ENCODE measurements at regions not wholly inside any gene's neighbourhood (a gene's known extent, or its start where the extent isn't known, plus 50 kb on each side); places are given as distances from the start of the nearest gene placed in this dataset.
"Not testable (repeated sequence)": the region's sequence is repeated elsewhere in the genome, so short reads cannot be mapped to it uniquely, and the experiment has no call there.

DNA sequence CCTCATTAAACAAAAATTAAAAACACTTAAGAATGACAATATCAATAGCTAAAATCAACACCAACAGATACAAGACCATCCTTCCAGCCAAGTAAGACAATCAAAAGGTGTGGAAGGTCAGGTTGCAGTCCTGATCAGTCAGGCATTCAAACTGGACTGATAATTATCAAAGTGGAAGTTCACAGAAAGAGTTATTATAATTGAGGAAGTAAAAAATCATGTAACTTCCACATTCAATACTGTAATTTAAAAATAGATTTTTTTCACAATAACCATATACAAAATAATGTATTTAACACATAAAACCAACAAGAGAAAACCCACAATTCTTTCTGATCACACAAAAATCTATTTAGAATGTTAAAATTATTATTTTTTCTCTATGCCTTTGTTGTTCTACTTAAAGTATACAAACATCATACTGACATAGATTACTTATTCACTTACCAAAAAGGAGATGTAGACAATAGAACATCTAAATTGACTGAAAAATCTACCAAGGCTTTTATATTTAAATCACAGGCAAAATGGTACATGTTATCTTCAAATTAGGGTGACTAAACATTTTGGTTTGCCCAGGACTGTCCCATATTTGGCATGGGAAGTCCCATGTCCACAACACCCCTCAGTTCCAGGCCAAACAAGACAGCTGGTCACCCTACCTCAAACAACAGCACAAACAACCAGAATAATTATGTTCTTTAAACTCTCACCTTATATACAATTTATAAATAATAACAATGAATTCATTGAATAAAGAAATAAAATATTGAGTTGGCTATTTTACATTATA, 142.5 kb upstream of the SLC24A2 start:
- FAIRE-seq = no peak

DNA sequence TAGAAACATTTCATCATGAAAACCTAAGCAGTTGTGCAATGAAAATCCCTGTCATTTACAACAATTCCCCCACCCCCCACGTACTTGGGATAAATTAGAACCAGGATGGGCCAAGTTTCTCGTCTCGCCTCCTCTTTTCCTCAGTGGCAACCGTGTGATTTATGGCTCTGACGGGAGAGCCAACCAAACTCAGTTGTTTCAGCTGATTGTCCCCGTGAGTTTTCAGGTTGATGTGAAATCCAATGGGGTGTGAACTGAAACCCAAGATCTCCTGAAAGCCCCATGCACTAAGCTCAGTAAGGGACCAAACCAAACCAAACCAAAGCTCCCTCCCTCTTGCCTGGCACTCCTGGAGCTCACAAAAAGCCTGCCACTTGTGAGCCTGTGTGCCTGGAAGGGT, 138.7 kb upstream of the SLC24A2 start:
- FAIRE-seq = no peak

DNA sequence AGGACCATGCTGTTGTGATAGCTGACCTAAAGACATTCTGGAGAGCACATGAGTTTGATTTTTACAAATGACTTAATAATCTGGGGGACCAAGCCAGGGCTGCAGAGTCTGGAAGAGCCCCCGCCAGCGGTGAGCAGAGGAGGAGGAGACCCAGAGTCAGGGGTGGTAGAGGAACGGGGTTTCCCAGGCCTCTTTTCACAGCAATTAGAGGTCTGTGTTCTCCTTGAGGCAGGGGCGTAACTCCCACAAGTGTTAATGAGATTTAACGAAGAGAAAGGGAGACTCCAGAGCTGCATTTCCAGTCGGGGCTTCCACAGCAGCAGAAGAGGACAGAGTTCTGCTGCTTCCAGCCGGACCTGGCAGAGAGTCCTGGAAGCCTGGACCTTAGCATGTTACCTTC, 137.9 kb upstream of the SLC24A2 start:
- FAIRE-seq = no peak

DNA sequence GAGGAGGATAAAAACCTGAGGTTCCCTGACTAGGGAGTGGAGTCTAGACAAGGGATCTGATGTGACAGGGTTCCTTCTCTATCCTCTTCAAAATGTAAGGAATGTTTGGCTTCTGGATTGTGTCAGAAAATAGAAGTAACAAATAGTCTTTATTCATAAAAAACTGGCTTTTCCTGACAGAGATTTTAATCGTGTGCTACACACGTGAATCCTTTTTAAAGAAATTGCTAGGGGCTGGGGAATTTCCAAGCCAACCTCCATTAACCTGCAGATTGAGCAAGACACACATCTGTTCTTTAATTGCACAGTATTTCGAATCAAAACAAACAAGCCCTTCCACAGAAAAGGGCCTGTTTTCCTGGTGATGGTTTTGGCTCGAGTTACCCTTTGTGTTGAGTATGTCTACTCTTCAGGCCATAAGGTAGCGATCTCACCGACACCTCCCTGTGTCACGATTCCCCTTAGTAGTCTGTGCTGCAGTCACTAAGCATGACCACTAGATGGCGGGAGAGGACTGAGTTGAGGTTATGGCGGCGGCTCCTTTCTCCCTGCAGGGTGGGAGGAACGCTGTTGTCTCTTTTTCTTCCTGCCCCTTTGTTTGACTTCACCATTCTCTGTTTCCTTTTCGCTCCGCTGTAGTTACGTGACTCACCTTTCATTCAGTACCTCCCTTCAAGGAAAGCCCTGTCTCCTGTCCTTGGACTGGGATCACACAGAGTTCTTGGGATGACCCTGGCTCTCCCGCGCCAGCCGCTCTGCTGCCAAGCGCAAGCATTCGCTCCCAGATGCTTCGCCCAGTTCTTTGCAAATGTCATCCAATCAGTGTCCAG, 137.1 kb upstream of the SLC24A2 start:
- FAIRE-seq = peak; percentile 85

DNA sequence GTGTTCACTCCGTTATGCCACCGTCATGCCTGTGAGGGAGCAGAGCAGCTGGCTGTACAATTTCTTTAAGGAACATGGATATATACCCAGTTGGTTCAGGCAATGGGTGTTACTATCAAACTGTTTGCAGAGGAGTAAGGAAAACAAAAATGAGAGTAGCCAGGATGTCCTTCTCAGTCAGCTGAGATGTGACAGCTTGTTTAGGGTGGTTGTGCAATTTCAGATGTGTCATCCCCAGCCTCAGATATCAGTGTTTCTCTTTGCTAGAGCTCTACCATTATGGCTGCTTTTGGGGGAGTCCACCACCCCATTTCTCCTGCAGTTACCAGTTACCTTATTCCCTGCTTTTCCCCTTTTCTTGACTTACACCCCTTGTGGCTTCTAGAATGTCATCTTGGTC, 135.2 kb upstream of the SLC24A2 start:
- FAIRE-seq = no peak

DNA sequence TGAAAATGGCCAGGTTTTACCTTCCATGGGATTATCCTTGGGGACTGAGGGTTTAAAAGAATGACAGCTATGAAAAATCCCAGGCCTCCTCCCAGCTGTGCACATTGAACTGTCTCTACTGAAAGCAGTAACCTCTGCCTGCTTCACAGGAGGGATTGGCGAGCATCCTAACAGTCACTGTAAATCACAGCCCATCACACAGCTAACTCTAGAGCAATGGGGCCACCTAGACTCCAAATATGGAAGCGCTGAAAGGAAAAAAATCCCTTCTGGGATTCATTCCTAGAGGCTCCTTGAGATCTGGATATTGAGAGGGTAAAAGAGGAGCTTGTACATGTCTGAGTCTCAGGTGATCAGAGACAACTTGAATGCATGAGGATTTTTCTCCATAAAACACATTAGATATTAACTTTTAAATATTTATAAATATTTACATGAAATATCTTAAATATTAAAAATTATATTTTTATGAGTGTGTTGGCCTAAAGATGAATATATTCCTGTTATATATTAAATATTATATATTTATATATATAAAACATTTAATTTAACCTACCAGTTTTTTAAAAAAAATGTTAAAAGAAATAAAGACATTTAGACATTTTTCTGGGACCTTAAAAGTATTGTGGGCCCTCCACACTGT, 133.8 kb upstream of the SLC24A2 start:
- peak; percentile 92 for FAIRE-seq

DNA sequence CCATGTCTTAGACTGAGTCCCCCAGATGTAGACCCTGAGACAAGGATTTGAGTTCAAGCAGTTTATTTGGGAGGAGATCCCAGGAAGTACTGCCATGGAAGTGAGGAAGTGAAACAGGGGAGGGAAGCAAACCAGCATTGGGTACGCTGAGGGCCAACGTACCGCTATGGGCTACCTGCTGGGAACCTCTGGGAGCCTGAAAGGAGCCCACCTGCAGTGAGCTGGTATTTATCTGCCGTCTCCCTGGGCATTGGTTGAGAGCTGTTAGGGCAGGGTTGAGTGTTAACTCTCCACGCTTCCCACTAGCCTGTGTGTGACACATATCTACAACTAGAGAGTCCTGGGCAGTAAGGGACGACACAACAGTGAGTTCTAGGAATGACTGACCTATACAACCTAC, 131.6 kb upstream of the SLC24A2 start:
- FAIRE-seq = no peak

DNA sequence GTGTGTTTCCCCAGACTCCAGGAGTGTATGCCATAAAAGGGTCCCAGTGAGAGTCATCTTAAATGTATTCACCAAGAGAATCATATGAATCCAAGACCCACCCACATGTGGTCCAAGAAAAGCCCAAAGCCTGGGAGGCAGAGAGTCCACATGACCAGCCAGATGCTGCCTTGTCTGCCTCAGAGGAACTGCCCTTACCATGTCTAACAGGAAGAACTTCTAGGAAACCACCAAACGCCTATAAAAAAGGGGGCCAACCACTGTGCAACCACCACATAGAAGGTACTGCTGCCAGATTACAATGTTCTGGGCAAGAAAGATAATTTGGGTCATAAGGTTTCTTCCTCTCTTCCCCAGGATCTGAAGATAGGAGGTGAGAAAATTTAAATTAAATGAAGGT, 129.8 kb upstream of the SLC24A2 start:
- FAIRE-seq = no peak

DNA sequence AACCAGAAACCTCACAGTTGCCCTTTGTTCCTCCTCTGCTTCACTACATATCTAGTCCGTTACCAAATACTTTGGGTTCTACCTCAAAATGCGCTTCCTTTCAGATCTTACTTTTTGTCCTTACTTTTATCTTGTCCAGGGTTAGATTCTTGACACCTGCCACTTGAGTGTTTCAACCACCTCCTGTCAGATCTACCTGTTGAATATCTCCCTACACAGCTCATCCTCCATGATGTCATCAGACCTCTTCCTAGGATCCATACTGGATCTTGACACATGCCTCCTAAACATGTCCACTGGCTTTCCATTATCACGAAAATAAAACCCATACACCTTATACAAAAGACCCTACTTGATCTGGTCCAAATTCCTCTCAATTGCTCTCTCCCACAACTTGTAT, 125.2 kb upstream of the SLC24A2 start:
- no peak for FAIRE-seq

DNA sequence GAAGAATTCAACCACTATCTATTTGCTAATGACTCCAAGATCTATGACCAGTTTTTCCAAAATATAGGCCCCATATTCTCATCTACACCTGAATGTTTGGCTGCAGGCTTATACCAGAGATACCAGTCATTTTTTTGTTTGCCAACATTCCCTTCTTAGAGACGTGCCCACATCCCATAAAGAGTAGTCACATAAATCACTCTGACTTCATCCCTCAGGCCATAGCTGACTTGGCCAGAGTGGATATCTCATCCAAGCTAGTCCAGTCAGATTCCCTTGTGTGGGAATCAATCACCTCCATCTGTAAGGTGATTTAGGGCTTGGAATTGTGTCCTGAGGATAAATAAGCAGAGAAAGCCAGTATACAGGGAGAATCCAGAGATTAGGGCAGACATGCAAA, 124.3 kb upstream of the SLC24A2 start:
- no peak for FAIRE-seq

DNA sequence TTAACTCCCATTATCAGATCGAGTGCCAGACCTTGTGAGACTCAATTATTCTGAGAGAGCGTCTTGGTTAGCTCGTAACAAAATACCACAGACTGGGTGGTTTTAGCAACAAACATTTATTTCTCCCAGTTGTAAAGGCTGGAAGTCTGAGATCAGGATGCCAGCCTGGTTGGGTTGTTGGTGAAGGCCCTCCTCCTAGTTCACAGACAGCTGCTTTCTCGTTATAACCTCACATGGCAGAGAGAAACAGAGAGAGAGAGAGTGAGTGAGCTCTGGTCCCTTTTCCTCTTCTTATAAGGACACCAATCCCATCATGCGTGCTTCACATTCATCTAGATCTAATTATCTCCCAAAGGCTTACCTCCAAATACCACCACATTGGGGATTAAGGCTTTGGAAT, 114.2 kb upstream of the SLC24A2 start:
- no peak for FAIRE-seq

DNA sequence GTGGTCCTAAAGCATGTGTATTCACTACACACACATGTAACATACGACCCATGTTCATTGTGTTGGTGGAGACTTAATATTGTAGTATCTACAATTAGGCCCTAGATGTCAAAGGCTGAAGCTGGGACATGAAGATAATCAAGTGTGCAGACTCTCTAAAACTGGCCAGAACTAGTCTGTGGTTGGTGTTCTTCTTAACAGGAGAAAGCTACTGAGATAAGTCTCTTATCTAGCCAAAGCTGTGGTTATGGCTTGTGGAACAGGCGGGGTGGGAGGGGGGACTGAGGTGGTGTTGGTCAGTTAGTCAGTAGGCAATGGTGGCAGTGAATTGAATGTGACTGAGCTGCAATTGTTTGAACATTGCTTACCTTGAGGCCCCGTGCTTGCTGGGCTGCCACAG, 112.7 kb upstream of the SLC24A2 start:
- FAIRE-seq = no peak

DNA sequence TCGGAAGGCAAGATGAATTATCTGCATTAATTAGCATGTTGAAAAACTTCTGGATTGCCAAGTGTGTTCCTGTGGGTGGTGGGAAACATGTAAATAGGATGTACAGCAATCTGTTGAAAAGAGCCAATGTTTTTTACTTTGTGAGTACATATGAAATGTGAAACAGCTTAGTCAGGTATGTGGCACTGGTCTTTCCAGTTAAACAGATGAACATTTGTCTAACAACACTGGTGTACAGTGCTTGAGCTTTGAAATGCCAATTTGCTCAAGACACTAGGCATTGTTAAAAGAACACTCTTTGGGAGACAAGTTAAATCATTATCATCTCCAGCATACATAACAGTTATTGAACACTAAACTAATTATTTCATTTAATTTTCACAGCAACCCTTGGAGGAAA, 107.3 kb upstream of the SLC24A2 start:
- no peak for FAIRE-seq

DNA sequence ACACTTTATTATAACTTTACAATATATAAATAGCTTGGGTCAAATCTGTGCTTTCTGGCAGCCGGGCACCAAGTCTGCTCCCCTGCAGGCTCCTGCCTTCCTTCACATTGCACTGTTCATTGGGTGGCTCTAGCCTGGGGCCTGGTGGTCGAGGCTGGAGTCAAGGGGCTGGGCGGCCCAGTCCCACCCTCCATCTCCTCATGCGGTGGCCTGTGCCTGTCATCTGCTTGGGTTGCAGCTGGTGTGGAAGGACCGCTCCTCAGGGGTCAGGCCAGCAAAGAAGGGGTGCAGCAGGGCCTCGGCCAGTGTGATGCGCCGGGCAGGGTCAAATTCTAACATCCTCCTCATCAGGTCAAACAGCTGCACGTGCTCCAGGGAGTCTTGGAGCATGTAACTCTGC, 106.7 kb upstream of the SLC24A2 start:
- FAIRE-seq = not testable (repeated sequence)

DNA sequence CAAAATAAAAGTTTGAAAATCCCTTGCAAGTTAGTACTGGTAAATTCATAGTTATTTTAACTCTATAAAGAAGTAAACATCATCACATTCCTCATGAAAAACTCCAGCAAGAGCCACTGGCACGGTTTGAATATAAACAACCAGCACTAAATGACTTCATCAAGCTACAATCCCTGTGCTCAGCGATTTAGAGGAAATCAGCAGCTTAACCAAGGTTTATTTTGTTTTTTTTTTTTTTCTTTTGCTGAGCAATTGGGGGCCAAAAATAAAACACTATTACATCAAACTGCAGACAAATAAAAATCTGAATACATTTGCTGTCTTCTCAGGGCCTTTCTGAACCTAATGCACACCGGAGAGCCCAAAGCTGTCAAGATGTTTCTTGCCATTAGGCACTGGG, 106.2 kb upstream of the SLC24A2 start:
- peak; percentile 91 for FAIRE-seq

DNA sequence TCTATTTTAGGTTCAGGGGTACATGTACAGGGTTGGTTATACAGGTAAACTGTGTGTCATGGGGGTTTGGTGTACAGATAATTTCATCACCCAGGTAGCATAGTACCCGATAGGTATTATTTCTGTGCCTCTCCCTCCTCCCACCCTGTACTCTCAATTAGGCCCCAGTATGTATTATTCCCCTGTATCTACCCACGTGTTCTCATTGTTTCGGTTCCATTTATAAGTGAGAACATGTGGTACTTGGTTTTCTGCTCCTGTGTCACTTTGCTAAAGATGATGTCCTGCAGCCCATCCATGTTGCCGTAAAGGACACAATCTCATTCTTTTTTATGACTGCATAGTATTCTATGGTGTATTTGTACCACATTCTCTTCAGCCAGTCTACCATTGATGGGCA, 96.8 kb upstream of the SLC24A2 start:
- no peak for FAIRE-seq

DNA sequence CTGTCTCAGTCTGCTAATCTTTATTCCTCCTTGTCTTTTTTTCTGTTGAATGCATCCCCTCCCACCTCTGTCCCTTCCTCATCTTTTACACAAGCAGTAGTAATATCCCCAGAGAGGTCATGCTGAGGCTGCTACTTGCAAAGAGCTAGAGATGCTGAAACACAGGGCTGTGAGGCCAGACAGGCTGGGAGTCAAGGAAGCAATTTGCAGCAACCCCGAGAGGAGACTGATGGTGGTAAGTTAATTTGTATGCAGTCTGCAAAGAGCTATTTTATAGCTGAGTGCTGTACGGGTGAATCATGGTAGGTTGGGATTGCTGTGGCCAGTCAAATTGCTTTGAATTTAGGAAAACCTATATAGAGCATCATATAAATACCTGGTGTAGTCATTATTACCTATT, 90.2 kb upstream of the SLC24A2 start:
- FAIRE-seq = no peak

DNA sequence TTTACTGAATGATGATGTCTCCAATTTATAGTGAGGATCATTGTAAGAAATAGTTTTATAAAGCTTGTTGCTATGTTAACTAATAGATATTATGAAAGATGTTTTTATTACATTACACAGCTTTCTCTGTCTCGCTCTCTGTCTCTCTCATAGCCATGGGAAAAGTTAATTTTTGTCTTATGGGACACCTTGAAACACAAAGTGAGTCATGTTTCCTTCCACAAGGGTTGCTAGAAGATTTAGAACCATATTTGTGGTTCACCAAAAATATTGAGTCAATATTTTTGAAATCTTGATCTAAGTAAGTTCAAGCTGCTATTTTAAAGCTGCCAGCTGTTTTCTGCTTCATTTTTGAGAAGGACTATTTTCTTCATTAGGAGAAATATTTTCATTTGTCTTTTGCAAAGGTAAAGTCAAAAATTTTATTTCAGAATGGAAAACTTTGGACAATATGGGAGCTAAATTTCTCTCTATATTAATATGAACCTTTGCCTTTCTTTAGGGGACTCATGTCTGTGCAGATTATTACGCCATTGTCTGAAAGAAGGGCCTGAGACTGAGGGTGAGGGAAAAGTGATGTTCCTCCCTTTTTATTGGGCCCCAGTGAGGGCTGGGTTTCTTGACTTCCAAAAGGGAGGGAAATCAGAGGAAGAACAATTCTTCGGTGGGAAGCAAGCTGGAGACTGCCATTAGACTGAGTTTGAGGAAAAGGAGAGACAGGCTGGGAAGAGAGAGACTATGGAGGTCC, 87.9 kb upstream of the SLC24A2 start:
- no peak for FAIRE-seq

DNA sequence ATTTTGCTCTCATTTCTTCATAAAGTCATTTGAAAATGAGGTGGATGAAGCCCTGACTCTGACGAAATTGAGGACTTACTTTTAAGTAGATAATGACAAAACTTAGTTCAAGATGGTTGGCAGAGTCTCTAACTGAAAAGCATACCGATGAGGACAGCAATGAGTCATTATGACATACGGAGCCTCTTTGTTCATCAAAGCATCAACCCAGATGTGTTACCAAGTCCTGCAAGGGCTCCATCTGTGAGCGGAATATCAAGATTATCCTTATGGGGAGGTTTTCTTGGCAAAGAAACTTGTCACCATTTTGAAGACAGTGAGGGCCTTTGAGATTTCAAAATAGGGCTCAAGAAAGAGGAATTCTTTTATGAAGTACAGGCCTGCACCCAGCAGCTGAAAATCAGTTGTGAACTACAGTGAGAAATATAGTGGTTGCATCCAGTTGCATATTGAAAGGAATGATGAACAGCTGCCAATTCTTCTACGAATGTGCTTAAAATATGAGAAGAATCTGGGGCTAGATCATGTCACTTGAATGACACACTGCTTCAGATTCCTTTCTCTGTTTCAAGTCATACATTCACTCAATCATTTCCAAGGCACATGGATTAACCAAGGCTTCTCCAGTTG, 86.6 kb upstream of the SLC24A2 start:
- FAIRE-seq = no peak

DNA sequence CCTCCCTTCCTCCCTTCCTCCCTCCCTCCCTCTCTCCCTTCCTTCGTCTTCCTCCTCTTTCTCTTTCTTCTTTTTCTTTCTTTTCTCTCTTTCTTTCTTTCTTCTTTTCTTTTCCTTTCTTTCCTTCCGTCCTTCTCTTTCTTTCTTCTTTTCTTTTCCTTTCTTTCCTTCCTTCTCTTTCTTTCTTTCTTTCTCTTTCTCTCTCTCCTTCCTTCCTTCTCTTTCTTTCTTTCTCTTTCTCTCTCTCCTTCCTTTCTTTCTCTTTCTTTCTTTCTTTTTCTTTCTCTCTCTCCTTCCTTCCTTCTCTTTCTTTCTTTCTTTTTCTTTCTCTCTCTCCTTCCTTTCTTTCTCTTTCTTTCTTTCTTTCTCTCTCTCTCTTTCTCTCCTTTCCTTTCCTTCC, 84.4 kb upstream of the SLC24A2 start:
- not testable (repeated sequence) for FAIRE-seq

DNA sequence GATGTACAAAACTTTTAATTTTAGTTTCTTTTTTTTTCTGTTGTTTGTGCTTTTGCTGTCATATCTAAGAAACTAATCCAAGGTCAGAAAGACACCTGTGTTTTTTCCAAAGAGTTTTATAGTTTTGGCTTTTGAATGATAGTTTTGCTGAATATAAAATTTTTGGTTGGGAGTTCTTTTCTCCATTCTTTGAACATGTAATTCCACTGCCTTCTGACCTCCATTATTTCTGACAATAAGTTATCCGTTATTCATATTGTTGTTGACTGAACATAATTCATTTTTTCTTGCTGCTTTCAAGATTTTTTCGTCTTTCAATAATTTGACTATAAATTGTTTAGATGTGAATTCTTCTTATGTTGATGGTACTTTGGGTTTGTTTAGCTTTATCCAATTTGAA, 82.2 kb upstream of the SLC24A2 start:
- no peak for FAIRE-seq

DNA sequence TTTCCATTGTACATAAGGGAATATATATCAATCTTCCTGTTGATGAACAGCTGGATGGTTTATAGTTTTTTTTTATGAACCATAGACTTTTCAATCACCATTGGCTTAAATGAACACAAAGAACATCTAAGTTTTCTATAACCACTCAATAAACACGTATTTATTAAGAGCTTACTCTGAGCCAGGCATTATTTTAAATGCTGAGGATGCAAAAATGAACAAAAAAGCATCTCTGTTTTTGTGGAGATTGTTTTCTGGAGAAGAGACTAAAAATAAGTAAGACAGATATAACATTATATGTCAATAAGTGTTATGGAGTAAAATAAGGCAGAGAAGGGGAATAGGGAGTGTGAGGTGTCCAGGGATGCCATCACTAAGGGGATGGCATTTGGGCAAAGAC, 52.1 kb upstream of the SLC24A2 start:
- FAIRE-seq = no peak

All from endometrium (tissue), 2 donors.